ENCODE measurements at regions not wholly inside any gene's neighbourhood (a gene's known extent, or its start where the extent isn't known, plus 50 kb on each side); places are given as distances from the start of the nearest gene placed in this dataset.
"Not testable (repeated sequence)": the region's sequence is repeated elsewhere in the genome, so short reads cannot be mapped to it uniquely, and the experiment has no call there.

DNA sequence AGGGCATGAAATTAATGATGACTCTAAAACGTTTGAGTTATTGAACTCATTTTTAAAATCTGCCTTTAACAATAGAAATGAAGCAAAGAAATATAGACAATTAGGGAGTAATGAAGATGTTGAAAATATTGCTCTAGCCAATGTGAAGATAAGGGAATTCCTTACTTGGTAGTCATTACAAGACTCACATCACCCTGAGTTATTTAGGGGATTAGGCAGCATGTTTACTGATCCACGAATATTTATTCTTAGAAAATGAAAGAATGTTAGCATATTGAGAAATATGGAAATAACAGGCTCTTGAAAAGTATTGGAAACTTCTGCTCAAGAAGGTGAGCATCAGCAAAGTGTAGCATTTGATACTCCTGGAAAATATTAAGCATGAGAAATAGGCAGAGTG lies 398.1 kb upstream of the ARPP21 start:
- WGBS (ENCODE audit: insufficient coverage), result no CpG with 5 or more reads among the region's 2 CpGs
- Histone ChIP-seq H3K36me3 (ENCODE audit: control insufficient read depth in 4 of 4, insufficient read depth in 4 of 4, low read length in 3 of 4) (no peaks in the 10 kb centered on the region), H3K27me3 (replicated peaks in 2 of 5; ENCODE audit: control insufficient read depth in 4 of 5, insufficient read depth in 5 of 5, low read length in 4 of 5) (no peaks in the 10 kb centered on the region), H3K4me3 (ENCODE audit: control insufficient read depth in 1 of 7, extremely low read depth in 1 of 7, insufficient read depth in 4 of 7, low read depth in 2 of 7, low read length in 6 of 7) (no peak overlapping the region), H3K27ac (ENCODE audit: insufficient read depth in 1 of 2, low read depth in 1 of 2, low read length in 2 of 2, poor library complexity in 1 of 2, severe bottlenecking in 2 of 2) (no peak overlapping the region), H3K9me3 (ENCODE audit: control extremely low read depth in 1 of 5, control insufficient read depth in 4 of 5, insufficient read depth in 2 of 5, low read depth in 1 of 5, low read length in 4 of 5) (no peaks in the 10 kb centered on the region), H3K4me1 (ENCODE audit: control extremely low read depth in 1 of 4, control insufficient read depth in 4 of 4, insufficient read depth in 4 of 4, low read length in 3 of 4) (no peaks in the 10 kb centered on the region)
- CTCF ChIA-PET, result no interaction called here
- POLR2A ChIA-PET, result no interaction called here
- DNase-seq, result no peak

DNA sequence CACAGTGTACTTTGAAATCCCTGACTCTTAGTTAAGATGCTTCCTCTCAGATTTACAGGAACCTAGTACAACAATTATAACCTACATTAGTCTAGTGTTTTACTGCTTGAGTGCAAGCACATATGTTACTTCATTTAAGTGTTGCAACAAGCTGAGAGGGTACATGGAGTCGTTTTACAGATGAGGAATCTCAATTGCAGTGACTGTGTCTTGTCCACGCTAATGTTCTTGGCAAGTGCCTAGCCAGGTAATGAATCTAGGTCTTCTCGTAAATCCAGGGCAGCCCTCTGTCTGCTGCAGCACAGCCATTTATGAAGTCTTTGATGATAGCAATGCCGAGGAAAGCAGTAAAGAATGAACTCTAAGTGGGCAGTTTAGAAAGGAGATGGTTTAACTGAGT lies 384.4 kb upstream of the ARPP21 start:
- Histone ChIP-seq H3K4me1 (ENCODE audit: control extremely low read depth in 1 of 4, control insufficient read depth in 4 of 4, insufficient read depth in 4 of 4, low read length in 3 of 4) (no peaks in the 10 kb centered on the region), H3K36me3 (ENCODE audit: control insufficient read depth in 4 of 4, insufficient read depth in 4 of 4, low read length in 3 of 4) (no peaks in the 10 kb centered on the region), H3K27ac (ENCODE audit: insufficient read depth in 1 of 2, low read depth in 1 of 2, low read length in 2 of 2, poor library complexity in 1 of 2, severe bottlenecking in 2 of 2) (no peak overlapping the region), H3K27me3 (replicated peaks in 2 of 5; ENCODE audit: control insufficient read depth in 4 of 5, insufficient read depth in 5 of 5, low read length in 4 of 5) (no peaks in the 10 kb centered on the region), H3K4me3 (ENCODE audit: control insufficient read depth in 1 of 7, extremely low read depth in 1 of 7, insufficient read depth in 4 of 7, low read depth in 2 of 7, low read length in 6 of 7) (no peak overlapping the region), H3K9me3 (ENCODE audit: control extremely low read depth in 1 of 5, control insufficient read depth in 4 of 5, insufficient read depth in 2 of 5, low read depth in 1 of 5, low read length in 4 of 5) (no peaks in the 10 kb centered on the region)
- no peak for DNase-seq
- 91% methylated on average over 4 of the region's 4 CpGs for WGBS (ENCODE audit: insufficient coverage)
- CTCF ChIA-PET, result interaction anchor here (1.4 kb wide), 1 partner anchor 10 kb away, joined by 3 read pairs; no protein-coding TSS in a partner anchor
- POLR2A ChIA-PET, result no interaction called here

DNA sequence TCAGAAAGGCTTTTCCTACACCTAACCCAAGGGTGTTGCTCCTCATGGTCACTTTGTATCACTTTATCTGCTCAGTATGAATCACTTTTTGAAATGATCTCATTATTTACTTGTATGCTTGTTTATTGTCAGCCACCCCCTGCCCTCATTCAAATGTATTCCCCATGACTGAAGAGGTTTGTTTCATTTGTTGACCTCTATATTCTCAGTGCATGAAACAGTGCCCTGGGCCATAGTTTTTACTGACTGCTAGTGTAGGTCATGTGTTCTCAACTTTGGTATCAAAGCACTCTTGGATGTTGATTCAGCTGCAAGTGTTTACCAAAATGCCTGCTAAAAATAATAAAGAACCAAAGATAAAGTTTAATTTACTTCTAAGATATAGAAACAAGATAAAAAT lies 381.7 kb upstream of the ARPP21 start:
- POLR2A ChIA-PET, result no interaction called here
- Histone ChIP-seq H3K4me1 (ENCODE audit: control extremely low read depth in 1 of 4, control insufficient read depth in 4 of 4, insufficient read depth in 4 of 4, low read length in 3 of 4) (no peaks in the 10 kb centered on the region), H3K36me3 (ENCODE audit: control insufficient read depth in 4 of 4, insufficient read depth in 4 of 4, low read length in 3 of 4) (no peaks in the 10 kb centered on the region), H3K27me3 (replicated peaks in 2 of 5; ENCODE audit: control insufficient read depth in 4 of 5, insufficient read depth in 5 of 5, low read length in 4 of 5) (no peaks in the 10 kb centered on the region), H3K4me3 (ENCODE audit: control insufficient read depth in 1 of 7, extremely low read depth in 1 of 7, insufficient read depth in 4 of 7, low read depth in 2 of 7, low read length in 6 of 7) (no peak overlapping the region), H3K27ac (ENCODE audit: insufficient read depth in 1 of 2, low read depth in 1 of 2, low read length in 2 of 2, poor library complexity in 1 of 2, severe bottlenecking in 2 of 2) (no peak overlapping the region), H3K9me3 (ENCODE audit: control extremely low read depth in 1 of 5, control insufficient read depth in 4 of 5, insufficient read depth in 2 of 5, low read depth in 1 of 5, low read length in 4 of 5) (no peaks in the 10 kb centered on the region)
- CTCF ChIA-PET, result no interaction called here
- DNase-seq, result no peak

DNA sequence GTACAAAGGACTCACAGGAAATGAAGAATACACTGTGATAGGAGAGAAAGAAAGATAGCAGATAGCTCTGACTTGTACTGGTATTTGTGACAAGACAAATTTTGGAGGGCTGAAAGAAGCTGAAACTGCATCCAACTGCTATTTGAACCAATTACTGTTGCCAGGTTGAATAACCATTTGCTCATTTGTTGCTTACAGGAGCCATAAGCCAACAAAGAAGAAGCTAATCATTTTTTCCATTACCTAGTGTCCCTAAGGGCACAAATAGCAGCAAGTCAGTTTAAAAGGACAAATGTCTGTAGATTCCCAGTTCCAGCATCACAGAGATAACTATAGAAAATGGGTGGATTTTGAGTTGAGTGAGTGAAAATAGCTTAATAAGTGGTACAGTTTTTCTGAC lies 376.9 kb upstream of the ARPP21 start:
- Histone ChIP-seq H3K27ac (ENCODE audit: insufficient read depth in 1 of 2, low read depth in 1 of 2, low read length in 2 of 2, poor library complexity in 1 of 2, severe bottlenecking in 2 of 2) (no peak overlapping the region), H3K27me3 (replicated peaks in 2 of 5; ENCODE audit: control insufficient read depth in 4 of 5, insufficient read depth in 5 of 5, low read length in 4 of 5) (no peaks in the 10 kb centered on the region), H3K36me3 (ENCODE audit: control insufficient read depth in 4 of 4, insufficient read depth in 4 of 4, low read length in 3 of 4) (no peaks in the 10 kb centered on the region), H3K4me1 (ENCODE audit: control extremely low read depth in 1 of 4, control insufficient read depth in 4 of 4, insufficient read depth in 4 of 4, low read length in 3 of 4) (no peaks in the 10 kb centered on the region), H3K9me3 (ENCODE audit: control extremely low read depth in 1 of 5, control insufficient read depth in 4 of 5, insufficient read depth in 2 of 5, low read depth in 1 of 5, low read length in 4 of 5) (peaks cover 0 to 1% (median 0%) of the 10 kb centered on the region in 5 experiments), H3K4me3 (ENCODE audit: control insufficient read depth in 1 of 7, extremely low read depth in 1 of 7, insufficient read depth in 4 of 7, low read depth in 2 of 7, low read length in 6 of 7) (no peak overlapping the region)
- ChIA-PET POLR2A (no interaction called here), CTCF (interaction anchor here (1.0 kb wide), 1 partner anchor 65 kb away, joined by 3 read pairs; no protein-coding TSS in a partner anchor)
- no peak for DNase-seq

DNA sequence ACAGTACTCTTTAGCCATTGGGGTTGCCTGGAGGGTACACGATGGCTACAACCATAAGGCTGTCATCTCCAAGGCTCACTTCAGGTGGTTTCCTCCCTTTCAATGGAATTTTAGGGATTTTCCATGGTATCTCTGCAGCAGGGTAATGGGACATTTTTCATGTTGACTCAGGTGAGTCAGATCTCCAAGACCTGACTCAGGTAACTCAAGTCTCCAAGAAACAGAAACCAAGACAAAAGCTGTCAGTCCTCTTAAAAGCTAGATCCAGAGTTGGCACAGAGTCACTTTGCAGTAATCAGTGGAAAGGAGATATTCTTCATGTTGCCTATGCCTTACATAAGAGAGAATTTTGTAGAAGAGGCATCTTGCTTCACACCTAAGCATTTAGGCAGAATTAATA lies 375.8 kb upstream of the ARPP21 start:
- Histone ChIP-seq H3K36me3 (ENCODE audit: control insufficient read depth in 4 of 4, insufficient read depth in 4 of 4, low read length in 3 of 4) (no peaks in the 10 kb centered on the region), H3K27ac (ENCODE audit: insufficient read depth in 1 of 2, low read depth in 1 of 2, low read length in 2 of 2, poor library complexity in 1 of 2, severe bottlenecking in 2 of 2) (no peak overlapping the region), H3K4me3 (ENCODE audit: control insufficient read depth in 1 of 7, extremely low read depth in 1 of 7, insufficient read depth in 4 of 7, low read depth in 2 of 7, low read length in 6 of 7) (no peak overlapping the region), H3K4me1 (ENCODE audit: control extremely low read depth in 1 of 4, control insufficient read depth in 4 of 4, insufficient read depth in 4 of 4, low read length in 3 of 4) (no peaks in the 10 kb centered on the region), H3K27me3 (replicated peaks in 2 of 5; ENCODE audit: control insufficient read depth in 4 of 5, insufficient read depth in 5 of 5, low read length in 4 of 5) (no peaks in the 10 kb centered on the region), H3K9me3 (ENCODE audit: control extremely low read depth in 1 of 5, control insufficient read depth in 4 of 5, insufficient read depth in 2 of 5, low read depth in 1 of 5, low read length in 4 of 5) (peaks cover 0 to 1% (median 0%) of the 10 kb centered on the region in 5 experiments)
- WGBS (ENCODE audit: insufficient coverage), result 100% methylated on average over 1 of the region's 1 CpG
- no peak for DNase-seq
- ChIA-PET POLR2A (no interaction called here), CTCF (interaction anchor here (1.0 kb wide), 1 partner anchor 66 kb away, joined by 3 read pairs; no protein-coding TSS in a partner anchor)

DNA sequence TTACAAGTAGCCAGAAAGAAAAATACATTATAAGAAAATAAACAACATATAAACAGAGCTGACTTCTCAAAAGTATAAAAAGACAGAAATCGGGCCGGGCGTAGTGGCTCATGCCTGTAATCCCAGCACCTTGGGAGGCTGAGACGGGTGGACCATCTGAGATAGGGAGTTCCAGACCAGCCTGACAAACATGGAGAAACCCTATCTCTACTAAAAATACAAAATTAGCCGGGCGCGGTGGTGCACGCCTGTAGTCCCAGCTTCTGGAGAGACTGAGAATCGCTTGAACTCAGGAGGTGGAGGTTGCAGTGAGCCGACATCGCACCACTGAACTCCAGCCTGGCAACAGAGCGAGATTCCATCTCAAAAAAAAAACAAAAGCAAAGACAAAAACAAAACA lies 373.3 kb upstream of the ARPP21 start:
- H3K4me1 ChIP-seq (ENCODE audit: control extremely low read depth in 1 of 4, control insufficient read depth in 4 of 4, insufficient read depth in 4 of 4, low read length in 3 of 4); H3K4me3 ChIP-seq (ENCODE audit: control insufficient read depth in 1 of 7, extremely low read depth in 1 of 7, insufficient read depth in 4 of 7, low read depth in 2 of 7, low read length in 6 of 7); CTCF ChIA-PET; POLR2A ChIA-PET; H3K27me3 ChIP-seq (replicated peaks in 2 of 5; ENCODE audit: control insufficient read depth in 4 of 5, insufficient read depth in 5 of 5, low read length in 4 of 5); DNase-seq; H3K27ac ChIP-seq (ENCODE audit: insufficient read depth in 1 of 2, low read depth in 1 of 2, low read length in 2 of 2, poor library complexity in 1 of 2, severe bottlenecking in 2 of 2); H3K36me3 ChIP-seq (ENCODE audit: control insufficient read depth in 4 of 4, insufficient read depth in 4 of 4, low read length in 3 of 4); H3K9me3 ChIP-seq (ENCODE audit: control extremely low read depth in 1 of 5, control insufficient read depth in 4 of 5, insufficient read depth in 2 of 5, low read depth in 1 of 5, low read length in 4 of 5): not testable (repeated sequence)
- 98% methylated on average over 7 of the region's 12 CpGs for WGBS (ENCODE audit: insufficient coverage)

DNA sequence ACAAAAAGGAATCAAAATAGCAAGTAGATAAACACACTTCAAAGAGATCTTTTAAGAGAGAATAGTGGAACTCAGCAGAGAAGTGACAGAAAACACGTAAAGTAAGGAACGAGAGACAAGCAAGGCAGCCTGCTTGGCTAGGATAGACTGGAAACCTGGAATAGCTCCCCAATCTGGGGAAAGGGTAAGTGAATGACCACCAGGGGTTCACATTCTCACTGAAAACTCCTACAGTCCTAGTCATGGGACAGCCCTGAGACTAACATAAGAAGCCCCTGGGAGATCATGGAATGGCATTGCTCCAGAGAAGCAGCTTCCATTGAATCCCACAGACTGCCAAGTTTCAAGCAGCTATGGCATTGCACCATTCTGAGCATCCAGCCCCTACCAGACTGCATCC lies 363.6 kb upstream of the ARPP21 start:
- Histone ChIP-seq H3K36me3 (ENCODE audit: control insufficient read depth in 4 of 4, insufficient read depth in 4 of 4, low read length in 3 of 4) (no peaks in the 10 kb centered on the region), H3K27ac (ENCODE audit: insufficient read depth in 1 of 2, low read depth in 1 of 2, low read length in 2 of 2, poor library complexity in 1 of 2, severe bottlenecking in 2 of 2) (no peak overlapping the region), H3K27me3 (replicated peaks in 2 of 5; ENCODE audit: control insufficient read depth in 4 of 5, insufficient read depth in 5 of 5, low read length in 4 of 5) (no peaks in the 10 kb centered on the region), H3K4me3 (ENCODE audit: control insufficient read depth in 1 of 7, extremely low read depth in 1 of 7, insufficient read depth in 4 of 7, low read depth in 2 of 7, low read length in 6 of 7) (no peak overlapping the region), H3K9me3 (ENCODE audit: control extremely low read depth in 1 of 5, control insufficient read depth in 4 of 5, insufficient read depth in 2 of 5, low read depth in 1 of 5, low read length in 4 of 5) (peaks cover 0 to 15% (median 5%) of the 10 kb centered on the region in 5 experiments), H3K4me1 (ENCODE audit: control extremely low read depth in 1 of 4, control insufficient read depth in 4 of 4, insufficient read depth in 4 of 4, low read length in 3 of 4) (no peaks in the 10 kb centered on the region)
- ChIA-PET POLR2A (no interaction called here), CTCF (no interaction called here)
- no peak for DNase-seq
- 100% methylated on average over 2 of the region's 2 CpGs for WGBS (ENCODE audit: insufficient coverage)
